ENCODE measurements at regions not wholly inside any gene's neighbourhood (a gene's known extent, or its start where the extent isn't known, plus 50 kb on each side); places are given as distances from the start of the nearest gene placed in this dataset.

DNA sequence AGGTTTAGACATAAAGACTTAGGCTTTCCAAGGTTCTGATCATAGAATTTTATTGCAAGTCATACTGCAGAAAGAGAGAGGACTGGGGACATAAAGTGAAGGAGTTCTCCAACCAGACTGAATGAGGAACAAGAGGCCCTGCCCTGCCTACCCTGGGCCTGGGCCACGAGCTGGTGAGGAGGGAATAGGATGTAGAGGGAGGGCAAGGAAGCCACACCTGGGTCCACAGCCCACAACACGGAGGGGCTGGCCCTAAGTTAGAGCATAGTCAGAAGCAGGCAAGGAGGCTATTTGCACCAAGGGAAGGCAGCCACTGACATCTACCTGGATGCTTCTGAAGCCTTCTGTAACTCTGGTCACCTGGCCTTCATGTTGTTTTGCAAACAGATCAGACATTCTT lies 82.2 kb upstream of the CXCL12 start:
- TF ChIP-seq, protein P1, sequence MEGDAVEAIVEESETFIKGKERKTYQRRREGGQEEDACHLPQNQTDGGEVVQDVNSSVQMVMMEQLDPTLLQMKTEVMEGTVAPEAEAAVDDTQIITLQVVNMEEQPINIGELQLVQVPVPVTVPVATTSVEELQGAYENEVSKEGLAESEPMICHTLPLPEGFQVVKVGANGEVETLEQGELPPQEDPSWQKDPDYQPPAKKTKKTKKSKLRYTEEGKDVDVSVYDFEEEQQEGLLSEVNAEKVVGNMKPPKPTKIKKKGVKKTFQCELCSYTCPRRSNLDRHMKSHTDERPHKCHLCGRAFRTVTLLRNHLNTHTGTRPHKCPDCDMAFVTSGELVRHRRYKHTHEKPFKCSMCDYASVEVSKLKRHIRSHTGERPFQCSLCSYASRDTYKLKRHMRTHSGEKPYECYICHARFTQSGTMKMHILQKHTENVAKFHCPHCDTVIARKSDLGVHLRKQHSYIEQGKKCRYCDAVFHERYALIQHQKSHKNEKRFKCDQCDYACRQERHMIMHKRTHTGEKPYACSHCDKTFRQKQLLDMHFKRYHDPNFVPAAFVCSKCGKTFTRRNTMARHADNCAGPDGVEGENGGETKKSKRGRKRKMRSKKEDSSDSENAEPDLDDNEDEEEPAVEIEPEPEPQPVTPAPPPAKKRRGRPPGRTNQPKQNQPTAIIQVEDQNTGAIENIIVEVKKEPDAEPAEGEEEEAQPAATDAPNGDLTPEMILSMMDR (IDR thresholded peaks at IDR 0.05), result no peak
- TF ChIP-seq TCF7 (CRISPR knock-in tag; IDR thresholded peaks at IDR 0.05; ENCODE audit: low read depth) (no peak), CBFB (CRISPR knock-in tag; IDR thresholded peaks at IDR 0.05; ENCODE audit: low read depth) (no peak), GRHL2 (CRISPR knock-in tag; IDR thresholded peaks at IDR 0.05; ENCODE audit: insufficient replicate concordance, severe bottlenecking) (no peak), ATF1 (CRISPR knock-in tag; IDR thresholded peaks at IDR 0.05) (no peak), ZNF263 (CRISPR knock-in tag; IDR thresholded peaks at IDR 0.05; ENCODE audit: low read depth) (no peak), FOXJ3 (CRISPR knock-in tag; IDR thresholded peaks at IDR 0.05; ENCODE audit: borderline replicate concordance) (no peak), NFE2L1 (CRISPR knock-in tag; IDR thresholded peaks at IDR 0.05) (no peak), IRF2 (CRISPR knock-in tag; IDR thresholded peaks at IDR 0.05; ENCODE audit: borderline replicate concordance, low read depth) (no peak)
- TF ChIP-seq, protein P2, sequence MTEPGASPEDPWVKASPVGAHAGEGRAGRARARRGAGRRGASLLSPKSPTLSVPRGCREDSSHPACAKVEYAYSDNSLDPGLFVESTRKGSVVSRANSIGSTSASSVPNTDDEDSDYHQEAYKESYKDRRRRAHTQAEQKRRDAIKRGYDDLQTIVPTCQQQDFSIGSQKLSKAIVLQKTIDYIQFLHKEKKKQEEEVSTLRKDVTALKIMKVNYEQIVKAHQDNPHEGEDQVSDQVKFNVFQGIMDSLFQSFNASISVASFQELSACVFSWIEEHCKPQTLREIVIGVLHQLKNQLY (CRISPR knock-in tag; IDR thresholded peaks at IDR 0.05), result no peak
- TF ChIP-seq, protein P3, sequence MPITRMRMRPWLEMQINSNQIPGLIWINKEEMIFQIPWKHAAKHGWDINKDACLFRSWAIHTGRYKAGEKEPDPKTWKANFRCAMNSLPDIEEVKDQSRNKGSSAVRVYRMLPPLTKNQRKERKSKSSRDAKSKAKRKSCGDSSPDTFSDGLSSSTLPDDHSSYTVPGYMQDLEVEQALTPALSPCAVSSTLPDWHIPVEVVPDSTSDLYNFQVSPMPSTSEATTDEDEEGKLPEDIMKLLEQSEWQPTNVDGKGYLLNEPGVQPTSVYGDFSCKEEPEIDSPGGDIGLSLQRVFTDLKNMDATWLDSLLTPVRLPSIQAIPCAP (CRISPR knock-in tag; IDR thresholded peaks at IDR 0.05), result no peak
- TF ChIP-seq, protein P4, sequence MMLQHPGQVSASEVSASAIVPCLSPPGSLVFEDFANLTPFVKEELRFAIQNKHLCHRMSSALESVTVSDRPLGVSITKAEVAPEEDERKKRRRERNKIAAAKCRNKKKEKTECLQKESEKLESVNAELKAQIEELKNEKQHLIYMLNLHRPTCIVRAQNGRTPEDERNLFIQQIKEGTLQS (CRISPR knock-in tag; conservative IDR thresholded peaks at IDR 0.05), result no peak
